Inflammatory macrophage treated with lipopolysaccharide for 4 hours (primary cell): ENCODE measurements at regions not wholly inside any gene's neighbourhood (a gene's known extent, or its start where the extent isn't known, plus 50 kb on each side); places are given as distances from the start of the nearest gene placed in this dataset.
"Not testable (repeated sequence)": the region's sequence is repeated elsewhere in the genome, so short reads cannot be mapped to it uniquely, and the experiment has no call there.

ENCODE experiments used
- DNase-seq: peaks from one replicate; pipeline ENCODE4 v3.0.0-alpha.2; 2020

GRCh38 chr17:63267846-63268245 lies 178.3 kb downstream of the CYB561 start:
- DNase-seq, result peak; percentile 72

GRCh38 chr17:63268827-63269226 lies 177.3 kb downstream of the CYB561 start:
- no peak for DNase-seq

DNA sequence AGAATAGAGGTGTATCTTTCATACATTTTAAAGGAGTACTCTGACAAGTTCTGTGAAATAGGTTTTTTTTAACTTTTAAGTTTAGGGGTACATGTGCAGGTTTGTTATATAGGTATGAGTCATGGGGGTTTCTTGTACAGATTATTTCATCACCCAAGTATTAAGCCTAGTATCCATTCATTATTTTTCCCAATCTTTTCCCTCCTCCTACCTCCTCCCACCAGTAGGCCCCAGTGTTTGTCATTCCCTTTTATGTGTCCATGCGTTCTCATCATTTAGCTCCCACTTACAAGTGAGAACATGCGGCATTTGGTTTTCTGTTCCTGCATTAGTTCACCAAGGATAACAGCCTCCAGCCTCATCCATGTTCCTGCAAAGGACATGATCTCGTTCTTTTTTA lies 175.5 kb downstream of the CYB561 start:
- DNase-seq, result no peak

GRCh38 chr17:63274146-63274545 lies 172.0 kb downstream of the CYB561 start:
- no peak for DNase-seq

- peak; percentile 97 for DNase-seq
These were observed 170.7 kb downstream of the CYB561 start for GRCh38 chr17:63275318-63275970.

DNA sequence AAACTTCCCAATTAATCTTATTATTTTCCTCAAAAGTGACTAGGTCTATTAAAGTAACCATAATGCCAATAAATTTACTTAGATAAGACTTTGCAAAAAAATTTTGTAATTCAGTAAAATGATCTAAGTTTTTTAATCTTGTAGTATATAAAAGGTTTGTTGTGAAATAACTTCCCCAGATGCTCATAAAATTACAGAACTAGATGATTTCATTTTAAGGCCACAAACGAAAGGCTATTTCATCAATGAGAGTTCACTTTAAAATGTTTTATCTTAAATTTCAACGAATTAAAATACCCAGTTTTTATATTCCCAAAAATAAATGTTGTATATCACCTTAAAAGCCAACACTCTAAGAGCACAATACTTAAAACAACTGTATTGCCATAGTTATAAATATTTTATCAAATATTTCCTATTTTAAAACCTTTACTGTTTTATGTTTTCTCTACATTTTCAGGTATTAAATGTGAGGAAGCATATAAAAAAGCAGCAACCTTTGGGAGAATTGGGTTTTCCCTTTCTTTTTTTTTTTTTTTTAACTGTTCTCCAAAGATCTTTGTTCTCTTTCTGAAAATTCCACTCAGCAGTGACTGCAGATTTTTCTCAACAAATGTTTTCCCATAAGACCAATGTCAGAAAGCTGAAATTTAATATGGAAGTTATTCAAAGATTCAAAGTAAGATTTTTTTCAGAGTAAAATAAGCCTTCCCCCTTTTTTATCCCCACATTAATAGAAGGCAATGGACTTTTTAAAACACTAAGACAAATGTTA lies 169.9 kb downstream of the CYB561 start:
- DNase-seq, result peak; percentile 87

GRCh38 chr17:63276821-63277220 lies 169.3 kb downstream of the CYB561 start:
- no peak for DNase-seq

DNA sequence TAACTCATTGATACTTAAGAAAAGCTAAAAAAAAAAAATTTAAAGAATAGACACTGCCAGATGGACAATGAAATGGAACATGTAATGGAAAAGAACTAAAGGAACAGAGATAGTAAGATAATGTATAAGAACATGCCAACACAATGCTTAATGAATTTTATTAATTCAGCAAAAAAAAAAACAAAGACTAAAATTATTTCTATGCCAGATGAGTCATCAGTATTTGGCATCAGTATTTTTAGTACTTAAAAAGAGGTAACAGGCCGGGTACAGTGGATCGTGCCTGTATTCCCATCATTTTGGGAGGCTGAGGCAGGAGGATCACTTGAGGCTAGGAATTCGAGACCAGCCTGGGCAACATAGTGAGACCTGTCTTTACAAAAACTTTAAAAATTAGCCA lies 168.5 kb downstream of the CYB561 start:
- no peak for DNase-seq

DNA sequence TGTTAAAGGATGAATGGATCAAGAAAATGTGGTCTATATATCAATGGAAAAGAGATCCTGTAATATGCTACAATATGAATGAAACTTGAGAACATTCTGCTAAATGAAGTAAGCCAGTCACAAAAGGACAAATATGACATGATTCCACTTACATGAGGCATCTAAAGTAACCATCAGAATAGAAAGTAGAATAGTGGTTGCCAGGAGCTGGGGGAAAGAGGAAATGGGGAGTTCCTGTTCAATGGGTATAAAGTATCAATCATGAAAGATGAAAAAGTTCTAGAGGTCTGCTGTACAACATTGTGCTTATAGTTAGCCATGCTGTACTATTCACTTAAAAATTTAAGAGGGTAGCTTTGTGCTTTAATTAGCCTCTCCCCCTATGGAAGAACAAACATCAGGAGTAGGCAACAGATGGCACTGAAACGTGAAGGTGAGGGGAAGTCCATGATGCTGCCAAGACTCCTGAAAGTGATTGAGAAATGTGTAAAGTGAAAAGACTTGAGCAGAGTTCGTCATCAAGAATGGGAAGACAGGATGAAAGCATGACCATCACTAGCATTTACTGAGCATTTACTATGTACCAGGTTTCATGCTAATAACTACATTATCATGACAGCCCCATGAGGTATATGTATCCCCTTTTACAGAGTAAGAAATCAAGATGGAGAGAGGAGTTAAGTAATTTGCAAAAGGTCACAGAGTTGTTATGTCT lies 167.2 kb downstream of the CYB561 start:
- DNase-seq, result peak; percentile 91

DNA sequence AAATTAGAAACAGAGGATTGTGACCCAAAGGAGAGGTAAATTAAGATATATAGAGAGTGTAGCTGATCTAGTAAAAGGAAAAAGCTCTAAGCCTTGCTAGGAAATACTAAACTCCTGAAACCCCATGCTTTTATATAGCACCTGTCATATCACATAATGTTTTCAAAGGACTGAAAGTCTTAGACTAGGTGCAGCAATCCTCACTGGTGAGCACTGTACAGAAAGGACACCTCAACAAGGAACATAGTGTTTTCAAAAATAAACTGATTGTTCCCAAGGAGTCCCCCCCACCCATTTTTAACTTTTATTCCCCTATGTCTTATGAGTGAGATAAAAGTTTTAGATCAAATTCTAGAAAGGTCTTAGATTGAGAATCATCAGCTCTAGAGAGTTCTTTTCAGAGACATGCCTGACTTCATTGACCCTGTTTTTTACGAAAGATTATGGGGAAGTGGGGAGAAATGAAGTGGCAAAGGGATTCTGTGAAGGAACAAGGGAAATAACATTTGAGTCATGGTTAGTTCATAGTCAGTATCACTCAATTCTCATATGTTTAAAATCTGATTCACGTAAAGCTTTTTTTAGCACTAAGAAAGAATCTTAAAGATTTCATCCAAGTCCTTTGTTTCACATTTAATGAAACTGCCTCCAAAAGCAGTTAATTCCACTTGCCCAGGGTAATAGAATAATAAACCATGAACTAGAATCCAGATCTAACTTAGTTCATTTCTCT lies 166.4 kb downstream of the CYB561 start:
- DNase-seq, result peak; percentile 95

DNA sequence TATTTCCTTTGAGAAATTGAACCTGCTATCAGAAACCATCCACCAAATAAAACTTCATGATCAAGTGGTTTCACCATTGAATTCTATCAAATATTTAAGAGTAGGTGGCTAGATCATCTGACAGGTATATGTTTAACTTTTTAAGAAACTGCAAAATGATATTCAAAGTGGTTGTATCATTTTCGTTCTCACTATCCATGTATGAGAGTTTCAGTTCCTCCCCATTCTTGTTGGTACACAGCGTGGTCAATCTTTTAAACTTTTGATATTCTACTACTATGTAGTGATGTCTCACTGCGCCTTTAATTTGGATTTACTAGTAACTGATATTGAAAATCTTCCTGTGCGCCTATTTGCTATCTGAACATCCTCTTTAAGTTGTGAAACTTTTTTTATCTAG lies 163.7 kb downstream of the CYB561 start:
- DNase-seq, result peak; percentile 67

DNA sequence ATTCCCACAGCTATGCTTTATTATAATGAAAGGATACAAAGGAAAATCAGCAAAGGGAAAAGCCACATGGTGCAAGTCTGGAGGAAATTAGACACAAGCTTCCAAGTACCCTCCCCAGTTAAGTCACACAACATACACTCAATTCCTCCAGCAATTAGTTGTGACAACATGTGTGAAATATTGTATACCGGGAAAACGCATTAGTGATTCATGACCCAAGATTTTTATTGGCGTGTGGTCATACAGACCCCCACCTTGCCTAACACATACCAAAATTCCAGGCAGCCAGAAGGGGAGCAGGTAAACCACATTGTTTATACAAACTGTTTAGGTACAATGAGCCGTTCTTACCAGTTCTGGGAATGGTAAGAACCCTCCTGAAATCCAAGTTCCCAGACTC lies 160.6 kb downstream of the CYB561 start:
- DNase-seq, result no peak

GRCh38 chr17:63286254-63286653 lies 159.9 kb downstream of the CYB561 start:
- no peak for DNase-seq

DNA sequence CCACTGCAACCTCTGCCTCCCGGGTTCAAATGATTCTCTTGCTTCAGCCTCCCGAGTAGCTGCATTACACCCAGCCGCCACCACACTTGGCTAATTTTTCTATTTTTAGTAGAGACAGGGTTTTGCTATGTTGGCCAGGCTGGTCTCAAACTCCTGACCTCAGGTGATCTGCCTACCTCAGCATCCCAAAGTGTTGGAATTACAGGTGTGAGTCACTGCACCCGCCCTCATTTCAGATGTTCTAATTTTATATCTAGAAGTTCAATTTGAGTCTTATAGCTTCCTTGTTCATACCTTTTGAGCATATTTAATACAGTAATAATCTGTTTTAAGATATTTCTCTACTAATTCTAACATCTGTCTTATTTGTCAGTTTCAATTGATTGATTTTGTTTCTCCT lies 159.1 kb downstream of the CYB561 start:
- DNase-seq, result not testable (repeated sequence)

DNA sequence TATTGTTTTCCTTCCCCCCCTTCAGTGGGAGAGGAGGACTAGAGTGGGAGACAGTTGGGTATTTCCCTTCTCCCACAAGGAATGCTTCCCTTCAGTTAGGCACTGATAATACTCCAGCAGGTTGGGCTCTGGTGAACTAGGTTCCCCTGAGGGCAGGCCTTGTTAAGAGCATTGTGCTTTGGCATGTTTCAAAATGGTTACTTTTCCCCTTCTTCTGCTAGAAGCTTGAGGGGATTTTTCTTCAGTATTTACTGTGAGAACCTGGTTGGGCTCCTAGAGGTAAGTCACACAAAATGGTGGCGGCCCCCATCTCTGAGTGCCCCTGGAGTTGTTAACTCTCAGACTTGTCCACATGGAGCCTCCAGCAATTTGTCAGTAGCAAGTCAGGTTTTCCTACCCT lies 156.2 kb downstream of the CYB561 start:
- DNase-seq, result no peak

DNA sequence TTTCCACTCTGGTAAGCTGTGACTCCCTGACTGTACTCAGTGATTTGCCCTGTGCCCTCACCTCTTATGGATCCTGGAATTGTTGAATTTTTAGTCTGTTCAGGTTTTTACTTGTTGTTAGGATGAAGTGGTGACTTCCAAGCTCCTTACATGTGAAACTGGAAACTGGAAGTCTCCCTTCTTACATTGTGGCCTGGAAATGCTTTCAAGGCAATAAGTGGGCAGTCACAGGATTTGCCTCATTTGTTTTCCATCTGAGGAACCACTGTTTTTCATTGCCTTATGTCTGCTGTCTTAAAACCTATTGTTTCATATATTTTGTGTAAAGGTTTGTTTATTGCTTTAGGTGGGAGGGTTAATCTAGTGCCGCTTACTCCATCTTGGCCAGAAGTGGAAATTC lies 155.8 kb downstream of the CYB561 start:
- DNase-seq, result peak; percentile 55

DNA sequence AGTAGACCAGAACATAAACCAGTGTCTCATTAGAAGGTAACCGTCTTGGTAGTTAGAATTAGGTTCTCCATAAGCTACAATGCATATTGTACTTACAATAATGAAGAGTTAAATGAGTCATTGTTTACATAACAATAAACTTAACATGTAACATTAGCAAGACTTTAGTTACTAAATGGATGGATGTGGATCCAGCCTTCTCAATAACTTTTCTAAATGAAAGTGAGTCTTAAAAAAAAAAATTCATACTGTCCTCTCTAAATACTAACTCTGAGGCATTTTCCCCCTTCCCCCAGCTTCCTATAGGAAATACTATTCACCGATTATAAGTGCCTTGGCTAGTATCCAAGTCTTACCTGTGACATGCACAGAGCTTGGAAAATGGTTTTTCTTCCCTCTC lies 155.3 kb downstream of the CYB561 start:
- no peak for DNase-seq

- DNase-seq, result no peak
These were observed 154.8 kb downstream of the CYB561 start for GRCh38 chr17:63291258-63291657.

DNA sequence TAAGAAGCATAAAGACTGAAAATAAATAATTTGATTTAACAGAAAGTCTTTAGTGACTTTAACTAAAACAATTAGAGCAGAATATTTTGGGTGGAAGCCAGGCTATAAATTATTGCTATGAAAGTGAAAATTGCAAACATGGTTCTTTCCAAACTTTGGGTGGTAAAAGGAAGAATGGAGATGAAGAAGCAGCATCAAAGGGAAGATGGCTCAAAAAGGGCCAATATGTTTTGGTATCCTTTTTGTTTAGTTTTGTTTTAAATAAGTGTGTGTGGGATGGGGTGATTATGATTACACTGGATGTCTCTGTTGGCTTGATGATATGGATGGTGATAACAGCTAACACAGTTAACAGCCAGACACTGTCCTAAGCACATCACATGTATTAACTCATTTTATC lies 153.7 kb downstream of the CYB561 start:
- DNase-seq, result no peak

DNA sequence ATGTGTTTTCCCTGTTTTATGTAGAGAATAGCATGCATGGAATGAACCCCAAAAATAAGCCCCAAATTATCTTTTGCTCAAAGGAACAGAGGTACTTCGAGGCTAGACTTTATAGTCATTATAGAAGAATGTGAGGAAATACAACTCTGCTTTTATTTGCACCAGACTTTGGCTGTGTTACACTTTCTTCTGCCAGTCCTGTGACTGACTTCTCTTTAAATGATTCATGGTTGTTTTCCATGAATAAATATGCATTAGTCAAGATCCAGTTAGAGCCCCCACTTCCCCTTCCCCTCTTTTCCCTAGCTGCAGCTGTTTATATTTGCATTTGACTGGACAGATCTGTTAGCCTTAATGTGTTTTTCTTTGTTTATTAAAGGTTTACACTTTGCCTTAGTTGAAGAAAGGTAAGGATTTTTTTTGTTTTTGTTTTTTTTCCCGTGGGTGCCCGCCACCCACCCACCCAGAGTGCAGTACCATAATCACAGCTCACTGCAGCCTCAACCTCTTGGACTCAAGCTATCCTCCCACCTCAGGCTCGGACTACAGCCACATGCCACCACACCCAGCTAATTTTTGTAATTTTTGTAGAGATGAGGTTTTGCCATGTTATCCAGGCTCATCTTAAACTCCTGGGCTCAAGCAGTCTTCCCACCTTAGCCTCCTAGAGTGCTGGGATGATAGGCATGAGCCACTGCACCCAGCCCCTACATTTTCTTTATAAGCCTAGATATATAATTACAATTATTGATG lies 152.6 kb downstream of the CYB561 start:
- peak; percentile 84 for DNase-seq

- DNase-seq, result no peak
These were observed 151.3 kb downstream of the CYB561 start for GRCh38 chr17:63294776-63295175.

- DNase-seq, result no peak
These were observed 150.8 kb downstream of the CYB561 start for GRCh38 chr17:63295288-63295687.
